ENCODE measurements at regions not wholly inside any gene's neighbourhood (a gene's known extent, or its start where the extent isn't known, plus 50 kb on each side); places are given as distances from the start of the nearest gene placed in this dataset.

GRCh38 chrX:148416931-148417330, 83.5 kb upstream of the AFF2 start:
- Histone ChIP-seq H2BK12ac (ENCODE audit: insufficient read length, low read depth, low read length) (no peak overlapping the region), H4K5ac (ENCODE audit: insufficient read length, low read depth, low read length) (no peak overlapping the region), H4K91ac (ENCODE audit: insufficient read length, low read depth, low read length) (no peak overlapping the region), H3T11ph (ENCODE audit: low read length) (no peak overlapping the region), H3K79me1 (ENCODE audit: insufficient read depth, low read depth, low read length, poor library complexity, severe bottlenecking) (no peaks in the 10 kb centered on the region), H3K4ac (ENCODE audit: low read depth, low read length) (no peak overlapping the region), H2BK120ac (ENCODE audit: low read depth, low read length, poor library complexity, severe bottlenecking) (no peak overlapping the region), H3K4me1 (ENCODE audit: insufficient read depth, low read length) (no peaks in the 10 kb centered on the region), H3K4me2 (ENCODE audit: insufficient read depth, insufficient read length, low read length) (no peak overlapping the region), H3K27ac (ENCODE audit: insufficient read length, low read depth, low read length) (no peak overlapping the region), H2AFZ (ENCODE audit: low read length) (no peak overlapping the region), H2BK15ac (ENCODE audit: low read depth, low read length) (no peak overlapping the region), H3K23me2 (ENCODE audit: insufficient read length, low read depth, low read length, poor library complexity, severe bottlenecking) (no peaks in the 10 kb centered on the region), H3K79me2 (ENCODE audit: insufficient read depth, low read length) (no peaks in the 10 kb centered on the region), H2BK5ac (ENCODE audit: insufficient read length, low read length) (no peak overlapping the region), H3K56ac (ENCODE audit: insufficient read length, low read depth, low read length) (no peak overlapping the region), H3K14ac (ENCODE audit: insufficient read depth, low read length) (no peak overlapping the region), H3K18ac (ENCODE audit: insufficient read length, low read depth, low read length) (no peak overlapping the region), H3K27me3 (ENCODE audit: insufficient read depth, low read length) (no peaks in the 10 kb centered on the region), H2AK5ac (ENCODE audit: insufficient read length, low read length) (no peak overlapping the region), H3K9ac (ENCODE audit: extremely low read depth, insufficient read length, low read length) (no peak overlapping the region), H4K20me1 (ENCODE audit: control insufficient read depth, insufficient read depth, insufficient read length) (no peaks in the 10 kb centered on the region), H3K23ac (ENCODE audit: insufficient read length, low read depth, low read length) (no peak overlapping the region), H2BK20ac (ENCODE audit: low read depth, low read length, poor library complexity, severe bottlenecking) (no peak overlapping the region), H3K9me3 (ENCODE audit: control insufficient read depth, low read depth, low read length) (peaks cover 36% of the 10 kb centered on the region), H4K8ac (replicated peaks; ENCODE audit: insufficient read length, low read depth, low read length) (no peak overlapping the region)
- Mint-ChIP-seq H3K9me3 (peaks cover 44 to 51% of the 10 kb centered on the region in 2 experiments), H3K4me3 (no peak overlapping the region), H3K27me3 (ENCODE audit: low read depth) (no peaks in the 10 kb centered on the region), H3K4me1 (peaks cover 15% of the 10 kb centered on the region in 2 experiments), H3K27ac (no peak overlapping the region), H3K36me3 (ENCODE audit: insufficient read depth in 1 of 3, low read depth in 3 of 3) (peaks cover 0 to 9% (median 0%) of the 10 kb centered on the region in 3 experiments; a peak in 2 of 7 replicates)
- DNase-seq = no peak
- no peak for TF ChIP-seq CTCF (conservative IDR thresholded peaks at IDR 0.05)
- WGBS (ENCODE audit: extremely low coverage, insufficient read length, low lambda C conversion rate) = no CpG with 5 or more reads among the region's 4 CpGs
